H1 (cell line): ENCODE measurements at regions not wholly inside any gene's neighbourhood (a gene's known extent, or its start where the extent isn't known, plus 50 kb on each side); places are given as distances from the start of the nearest gene placed in this dataset.
A peak's percentile ranks its signal among the peaks of the same experiment; 100 is the strongest.

Experiments used
- CTCF ChIA-PET: fragments of 300-600 bp; sonication (Branson Sonifier 250); formaldehyde crosslinking; loops from one replicate; lab custom pipeline; 2021; ENCODE audit not compliant: partially characterized antibody; lab: Charles Lee
- POLR2A ChIA-PET: fragments of 300-600 bp; sonication (Branson Sonifier 250); formaldehyde crosslinking; loops from one replicate; lab custom pipeline; 2021; ENCODE audit warnings: inconsistent platforms; ENCODE audit not compliant: partially characterized antibody; lab: Charles Lee
- DNase-seq, 2 experiments: peaks; one replicate each; pipeline versions ENCODE4 v3.0.0 to v3.0.0-alpha.2; 2010 to 2022; ENCODE audit warnings: low spot score in 2 of 2, low read depth in 1 of 2, mixed read lengths in 1 of 2
- FAIRE-seq: peaks from 2 replicates; lab custom pipeline; 2011; peaks lifted over from hg19 to GRCh38; lab: Jason Lieb, UNC
- H2AFZ ChIP-seq: 2 replicates; pipeline ENCODE4 v1.8.1; 2012; ENCODE audit warnings: low read length, inconsistent platforms
- H2AK5ac ChIP-seq: 2 replicates; pipeline ENCODE4 v1.6.1; 2013; ENCODE audit warnings: low read depth, low read length
- H2BK120ac ChIP-seq: replicated peaks from 2 replicates; pipeline ENCODE3; 2013; ENCODE audit warnings: low read depth, low read length, inconsistent platforms
- H2BK12ac ChIP-seq: 2 replicates; pipeline ENCODE4 v1.6.1; 2013; ENCODE audit warnings: low read depth, low read length
- H2BK15ac ChIP-seq: 2 replicates; pipeline ENCODE4 v1.6.1; 2013; ENCODE audit warnings: low read length
- H2BK20ac ChIP-seq: 2 replicates; pipeline ENCODE4 v1.6.1; 2013; ENCODE audit warnings: low read length
- H2BK5ac ChIP-seq: 2 replicates; pipeline ENCODE4 v1.6.1; 2013; ENCODE audit warnings: low read depth, low read length
- H3K14ac ChIP-seq: 2 replicates; pipeline ENCODE4 v1.6.1; 2013; ENCODE audit warnings: inconsistent platforms; ENCODE audit not compliant: insufficient read length
- H3K18ac ChIP-seq: 2 replicates; pipeline ENCODE4 v1.6.1; 2013; ENCODE audit warnings: low read length; ENCODE audit errors: extremely low read depth
- H3K23ac ChIP-seq: 2 replicates; pipeline ENCODE4 v1.6.1; 2013; ENCODE audit warnings: inconsistent platforms; ENCODE audit not compliant: insufficient read length
- H3K23me2 ChIP-seq: 2 replicates; pipeline ENCODE4 v1.6.1; 2013; ENCODE audit warnings: low read depth, low read length
- H3K27ac ChIP-seq: 2 replicates; pipeline ENCODE4 v1.6.1; 2011; ENCODE audit warnings: low read depth, low read length, inconsistent platforms
- H3K27me3 ChIP-seq, 4 experiments: replicated peaks in 1 of 4; 1 replicate in 1 of 4; 2 replicates in 3 of 4; pipeline versions ENCODE4 v1.6.1 to v1.8.1; 2011 to 2013; ENCODE audit warnings: low read length in 3 of 4, mild to moderate bottlenecking in 3 of 4, inconsistent platforms in 2 of 4, mixed read lengths in 2 of 4, moderate library complexity in 1 of 4; ENCODE audit not compliant: control insufficient read depth in 3 of 4, insufficient read depth in 3 of 4; ENCODE audit errors: extremely low read depth in 1 of 4
- H3K36me3 ChIP-seq, 4 experiments: 2 replicates each; pipeline versions ENCODE4 v1.6.1 to v1.8.1; 2011 to 2013; ENCODE audit warnings: mild to moderate bottlenecking in 4 of 4, low read length in 3 of 4, moderate library complexity in 2 of 4, control low read depth in 1 of 4, inconsistent platforms in 1 of 4; ENCODE audit not compliant: insufficient read depth in 4 of 4, control insufficient read depth in 2 of 4
- H3K4ac ChIP-seq: replicated peaks from 2 replicates; pipeline ENCODE3; 2013; ENCODE audit warnings: low read length, low read depth, mixed read lengths, inconsistent platforms; ENCODE audit not compliant: insufficient read length
- H3K4me1 ChIP-seq, 4 experiments: replicated peaks in 1 of 4; 1 replicate in 1 of 4; 2 replicates in 3 of 4; pipeline versions ENCODE4 v1.6.1 to v1.8.1; 2011 to 2013; ENCODE audit warnings: low read length in 3 of 4, inconsistent platforms in 2 of 4, mixed read lengths in 1 of 4; ENCODE audit not compliant: insufficient read depth in 4 of 4, control insufficient read depth in 3 of 4
- H3K4me2 ChIP-seq, 2 experiments: 2 replicates each; pipeline versions ENCODE4 v1.6.1 to v1.8.1; 2011 to 2013; ENCODE audit warnings: low read depth in 2 of 2, low read length in 2 of 2, control low read depth in 1 of 2, inconsistent platforms in 1 of 2, mild to moderate bottlenecking in 1 of 2; ENCODE audit not compliant: insufficient read depth in 1 of 2
- H3K4me3 ChIP-seq, 4 experiments: fragments of 200-600, 300-600 bp in 1 of 4; sonication (generic), shearing (Covaris generic), sonication (Bioruptor Twin) in 1 of 4; 2 replicates each; pipeline versions ENCODE4 v1.5.1 to v1.8.1; 2011 to 2016; ENCODE audit warnings: low read length in 4 of 4, low read depth in 3 of 4, control low read depth in 2 of 4, inconsistent platforms in 2 of 4, mild to moderate bottlenecking in 2 of 4, mixed read lengths in 1 of 4, moderate library complexity in 1 of 4; ENCODE audit not compliant: insufficient read depth in 2 of 4; ENCODE audit errors: extremely low read depth in 1 of 4
- H3K56ac ChIP-seq: replicated peaks from 2 replicates; pipeline ENCODE3; 2013; ENCODE audit warnings: low read depth, mild to moderate bottlenecking, mixed read lengths, low read length, inconsistent platforms; ENCODE audit not compliant: insufficient read length
- H3K79me1 ChIP-seq: 2 replicates; pipeline ENCODE4 v1.6.1; 2013; ENCODE audit warnings: low read depth, low read length, control low read depth
- H3K79me2 ChIP-seq, 2 experiments: 2 replicates each; pipeline versions ENCODE4 v1.6.1 to v1.8.1; 2012 to 2013; ENCODE audit warnings: low read length in 2 of 2, mild to moderate bottlenecking in 2 of 2, inconsistent platforms in 1 of 2; ENCODE audit not compliant: insufficient read depth in 2 of 2, control insufficient read depth in 1 of 2
- H3K9ac ChIP-seq, 4 experiments: replicated peaks in 1 of 4; 1 replicate in 1 of 4; 2 replicates in 3 of 4; pipeline versions ENCODE4 v1.6.1 to v1.8.1; 2011 to 2013; ENCODE audit warnings: low read depth in 3 of 4, low read length in 3 of 4, control low read depth in 2 of 4, mild to moderate bottlenecking in 2 of 4, moderate library complexity in 2 of 4, inconsistent platforms in 1 of 4; ENCODE audit errors: extremely low read depth in 1 of 4
- H3K9me3 ChIP-seq, 2 experiments: 2 replicates each; pipeline versions ENCODE4 v1.6.1 to v1.8.1; 2012 to 2013; ENCODE audit warnings: mild to moderate bottlenecking in 2 of 2, moderate library complexity in 2 of 2, control low read depth in 1 of 2, inconsistent platforms in 1 of 2, low read depth in 1 of 2, low read length in 1 of 2, mixed read lengths in 1 of 2; ENCODE audit not compliant: insufficient read depth in 2 of 2
- H4K20me1 ChIP-seq, 2 experiments: replicated peaks in 1 of 2; 2 replicates each; pipeline versions ENCODE3 to v1.8.1; 2011 to 2013; ENCODE audit warnings: inconsistent platforms in 2 of 2, low read length in 2 of 2, mild to moderate bottlenecking in 1 of 2; ENCODE audit not compliant: insufficient read depth in 2 of 2, control insufficient read depth in 1 of 2
- H4K5ac ChIP-seq: 2 replicates; pipeline ENCODE4 v1.6.1; 2013; ENCODE audit warnings: low read length, low read depth, mixed read lengths, inconsistent platforms; ENCODE audit not compliant: insufficient read length
- H4K8ac ChIP-seq: 2 replicates; pipeline ENCODE4 v1.8.0; 2013; ENCODE audit warnings: mild to moderate bottlenecking, moderate library complexity, low read length, inconsistent platforms; ENCODE audit not compliant: insufficient read depth; ENCODE audit errors: extremely low read depth
- H4K91ac ChIP-seq: replicated peaks from 2 replicates; pipeline ENCODE3; 2013; ENCODE audit warnings: low read length, mixed read lengths, inconsistent platforms; ENCODE audit not compliant: insufficient read length
- ATF3 ChIP-seq: IDR thresholded peaks from 2 replicates; pipeline ENCODE4 v1.6.1; 2011; ENCODE audit warnings: low read depth, mild to moderate bottlenecking, low read length; ENCODE audit not compliant: insufficient read depth
- BCL11A ChIP-seq, 2 experiments: IDR thresholded peaks; one replicate each; pipeline ENCODE4 v1.6.1; 2011; ENCODE audit warnings: low read depth in 2 of 2, low read length in 2 of 2, mild to moderate bottlenecking in 2 of 2
- CHD1 ChIP-seq: IDR thresholded peaks from 2 replicates; pipeline ENCODE4 v1.6.1; 2012; ENCODE audit warnings: low read depth, low read length, improper control_type of control experiment
- GTF2F1 ChIP-seq: IDR thresholded peaks from 2 replicates; pipeline ENCODE4 v1.6.1; 2012; ENCODE audit warnings: low read depth, low read length, improper control_type of control experiment, borderline replicate concordance
- KDM4A ChIP-seq: IDR thresholded peaks from one replicate; pipeline ENCODE4 v1.7.1; 2012; ENCODE audit warnings: low read depth, mild to moderate bottlenecking, moderate library complexity, low read length, inconsistent platforms; ENCODE audit not compliant: severe bottlenecking
- KDM5A ChIP-seq: fragments of 200-600 bp; IDR thresholded peaks from 2 replicates; pipeline ENCODE4 v1.7.1; 2012; ENCODE audit warnings: mild to moderate bottlenecking, low read length, inconsistent platforms, mixed read lengths
- NANOG ChIP-seq: IDR thresholded peaks from 2 replicates; pipeline ENCODE4 v1.6.1; 2011; ENCODE audit warnings: low read length, low read depth, mild to moderate bottlenecking, inconsistent platforms; ENCODE audit not compliant: insufficient read depth, poor library complexity, severe bottlenecking
- RAD21 ChIP-seq, 2 experiments: IDR thresholded peaks in 1 of 2; conservative IDR thresholded peaks in 1 of 2; 2 replicates each; pipeline ENCODE4 v1.6.1; 2011; ENCODE audit warnings: low read depth in 2 of 2, low read length in 2 of 2, improper control_type of control experiment in 1 of 2, inconsistent platforms in 1 of 2, mild to moderate bottlenecking in 1 of 2, moderate library complexity in 1 of 2
- TAF7 ChIP-seq: optimal IDR thresholded peaks from 2 replicates; pipeline ENCODE3; 2011; ENCODE audit warnings: low read depth, mild to moderate bottlenecking, inconsistent platforms, low read length, moderate library complexity, borderline replicate concordance
- TCF12 ChIP-seq: IDR thresholded peaks from 2 replicates; pipeline ENCODE4 v1.6.1; 2011; ENCODE audit warnings: low read depth, mild to moderate bottlenecking, low read length
- TEAD4 ChIP-seq: IDR thresholded peaks from 2 replicates; pipeline ENCODE4 v1.6.1; 2012; ENCODE audit warnings: low read depth, low read length, inconsistent platforms, mixed read lengths
- YY1 ChIP-seq: IDR thresholded peaks from 2 replicates; pipeline ENCODE4 v1.6.1; 2011; ENCODE audit warnings: low read depth, mild to moderate bottlenecking, low read length
- WGBS, 2 experiments: shearing (Covaris generic) in 1 of 2; methylation state at CpG; one replicate each; pipeline versions ENCODE4 v1.1.6 to v1.1.7; 2013 to 2015; ENCODE audit warnings: low lambda C conversion rate in 2 of 2, mixed read lengths in 2 of 2, inconsistent platforms in 1 of 2, low coverage in 1 of 2, missing lambda C conversion rate in 1 of 2; ENCODE audit not compliant: insufficient replicate concordance in 2 of 2, insufficient coverage in 1 of 2, insufficient read length in 1 of 2; ENCODE audit errors: extremely low coverage in 1 of 2, missing lambda C conversion rate in 1 of 2; 5-methylcytosine and 5-hydroxymethylcytosine counted together

- POLR2A ChIA-PET = no interaction called here
- H2AFZ ChIP-seq = no peak overlapping the region
- no peak overlapping the region for H3K27ac ChIP-seq
- no peaks in the 10 kb centered on the region for H3K79me2 ChIP-seq
- no peak overlapping the region for H3K18ac ChIP-seq
- no peak overlapping the region for H4K91ac ChIP-seq
- no peak overlapping the region for H2BK15ac ChIP-seq
- no peak overlapping the region for H3K14ac ChIP-seq
- no peaks in the 10 kb centered on the region for H3K79me1 ChIP-seq
- no peak overlapping the region for H2BK20ac ChIP-seq
- TF ChIP-seq TCF12 (0 out of 2 replicates have a peak, but pooled peaks have one; percentile 9), KDM5A (no peak), TEAD4 (peak; percentile 38; the same call in 1 of the 2 replicates), BCL11A (IDR thresholded peaks at IDR 0.05; ENCODE audit: low read depth in 2 of 2, low read length in 2 of 2) (no peak), GTF2F1 (no peak), YY1 (no peak), RAD21 (IDR thresholded peaks at IDR 0.05 in 1 of 2, conservative IDR thresholded peaks at IDR 0.05 in 1 of 2; ENCODE audit: low read depth in 2 of 2, low read length in 2 of 2) (peak in 1 of 2 experiments; percentile 25; a peak in 2 of 4 replicates), TAF7 (no peak), ATF3 (no peak), CHD1 (no peak), NANOG (peak; percentile 33), KDM4A (no peak)
- peaks cover 0 to 4% of the 10 kb centered on the region in 2 experiments; a peak in 1 of 4 replicates for H3K9me3 ChIP-seq
- H3K4me2 ChIP-seq = no peak overlapping the region
- H3K9ac ChIP-seq = no peak overlapping the region
- H2BK12ac ChIP-seq = no peak overlapping the region
- H2BK5ac ChIP-seq = no peak overlapping the region
- H3K23ac ChIP-seq = no peak overlapping the region
- no peak overlapping the region for H3K56ac ChIP-seq
- H3K4me3 ChIP-seq = no peak overlapping the region
- peaks cover 3% of the 10 kb centered on the region for H3K23me2 ChIP-seq
- no peak overlapping the region for H2AK5ac ChIP-seq
- H2BK120ac ChIP-seq = no peak overlapping the region
- no peak for DNase-seq
- no peak overlapping the region for H3K4ac ChIP-seq
- no peak overlapping the region for H4K5ac ChIP-seq
- H4K8ac ChIP-seq = no peak overlapping the region
- H3K27me3 ChIP-seq = no peaks in the 10 kb centered on the region
- H3K36me3 ChIP-seq = no peaks in the 10 kb centered on the region
- CTCF ChIA-PET = no interaction called here
- no peak for FAIRE-seq
- no peaks in the 10 kb centered on the region for H3K4me1 ChIP-seq
- H4K20me1 ChIP-seq = peaks cover 0 to 2% of the 10 kb centered on the region in 2 experiments
- WGBS, 2 experiments = 65% methylated on average over 2 of the region's 2 CpGs; no CpG with 5 or more reads in 1 of the 2 experiments
Observed at GRCh38 chr10:2303169-2303568, 565.8 kb upstream of the ADARB2 start.
